IMR-90 (cell line): ENCODE measurements at regions not wholly inside any gene's neighbourhood (a gene's known extent, or its start where the extent isn't known, plus 50 kb on each side); places are given as distances from the start of the nearest gene placed in this dataset.

ENCODE experiments used
- ATAC-seq: fragments of 200-7000 bp; cut with Tn5 transposase; 2 replicates; pipeline ENCODE4 v1.9.1; 2020; ENCODE audit warnings: low read depth, mild to moderate bottlenecking, moderate library complexity
- BruUV-seq: library from RNA; stranded (reverse); fragments of 400-500 nt; replicated peaks from 2 replicates; lab custom pipeline; 2021; lab: Mats Ljungman, UMichigan
- CTCF ChIA-PET: fragments of 300-600 bp; formaldehyde crosslinking; extraction: SDS; loops from one replicate; lab custom pipeline; 2021; ENCODE audit warnings: antibody characterized with exemption; lab: Yijun Ruan, JAX
- POLR2A ChIA-PET: fragments of 300-600 bp; sonication (Branson Sonifier 250); formaldehyde crosslinking; loops from one replicate; lab custom pipeline; 2022; ENCODE audit warnings: antibody characterized with exemption; ENCODE audit not compliant: unreplicated experiment; lab: Charles Lee
- DNase-seq: peaks from one replicate; pipeline ENCODE4 v3.0.0; 2013
- H2AFZ ChIP-seq: replicated peaks from 2 replicates; pipeline ENCODE3; 2013; ENCODE audit warnings: low read length, mild to moderate bottlenecking; ENCODE audit not compliant: poor library complexity
- H2AK5ac ChIP-seq: 2 replicates; pipeline ENCODE4 v1.6.1; 2013; ENCODE audit warnings: low read depth, low read length, inconsistent platforms
- H2AK9ac ChIP-seq: replicated peaks from 2 replicates; pipeline ENCODE3; 2013; ENCODE audit warnings: mild to moderate bottlenecking, low read depth, low read length, moderate library complexity; ENCODE audit not compliant: poor library complexity
- H2BK120ac ChIP-seq: 2 replicates; pipeline ENCODE4 v1.6.1; 2013; ENCODE audit warnings: low read depth, low read length, inconsistent platforms
- H2BK15ac ChIP-seq: 3 replicates; pipeline ENCODE4 v1.6.1; 2013; ENCODE audit warnings: low read depth, low read length, inconsistent platforms
- H2BK20ac ChIP-seq: 2 replicates; pipeline ENCODE4 v1.6.1; 2013; ENCODE audit warnings: low read depth, mild to moderate bottlenecking, inconsistent platforms, low read length, moderate library complexity
- H2BK5ac ChIP-seq: 2 replicates; pipeline ENCODE4 v1.6.1; 2013; ENCODE audit warnings: mild to moderate bottlenecking, low read depth, low read length, inconsistent platforms; ENCODE audit not compliant: poor library complexity, severe bottlenecking
- H3K14ac ChIP-seq: replicated peaks from 2 replicates; pipeline ENCODE4 v1.6.1; 2013; ENCODE audit warnings: low read depth, low read length, inconsistent platforms
- H3K18ac ChIP-seq: 2 replicates; pipeline ENCODE4 v1.6.1; 2013; ENCODE audit warnings: low read depth, low read length, control low read depth
- H3K23ac ChIP-seq: 2 replicates; pipeline ENCODE4 v1.6.1; 2013; ENCODE audit warnings: low read depth, low read length, inconsistent platforms
- H3K27ac ChIP-seq: 2 replicates; pipeline ENCODE4 v1.5.1; 2013; ENCODE audit warnings: mild to moderate bottlenecking, control low read depth, low read length; ENCODE audit not compliant: insufficient read depth
- H3K27me3 ChIP-seq: 2 replicates; pipeline ENCODE4 v1.6.1; 2013; ENCODE audit warnings: low read length; ENCODE audit not compliant: control insufficient read depth, insufficient read depth
- H3K36me3 ChIP-seq: 2 replicates; pipeline ENCODE4 v1.6.1; 2013; ENCODE audit warnings: low read length, mixed read lengths; ENCODE audit not compliant: control insufficient read depth, insufficient read depth
- H3K4ac ChIP-seq: 2 replicates; pipeline ENCODE4 v1.6.1; 2013; ENCODE audit warnings: low read depth, low read length, inconsistent platforms
- H3K4me1 ChIP-seq: 2 replicates; pipeline ENCODE4 v1.6.1; 2013; ENCODE audit warnings: low read length, mixed read lengths; ENCODE audit not compliant: control insufficient read depth, insufficient read depth
- H3K4me2 ChIP-seq: 2 replicates; pipeline ENCODE4 v1.6.1; 2013; ENCODE audit warnings: low read depth, mild to moderate bottlenecking, control low read depth, low read length, moderate library complexity
- H3K4me3 ChIP-seq: 2 replicates; pipeline ENCODE4 v1.5.1; 2013; ENCODE audit warnings: low read depth, mild to moderate bottlenecking, control low read depth, low read length, moderate library complexity; ENCODE audit not compliant: insufficient read depth
- H3K56ac ChIP-seq: 2 replicates; pipeline ENCODE4 v1.6.1; 2013; ENCODE audit warnings: low read length, inconsistent platforms; ENCODE audit not compliant: insufficient read depth; ENCODE audit errors: extremely low read depth
- H3K79me1 ChIP-seq, 2 experiments: 2 replicates each; pipeline ENCODE4 v1.6.1; 2013; ENCODE audit warnings: low read length in 2 of 2, inconsistent platforms in 1 of 2, low read depth in 1 of 2
- H3K9ac ChIP-seq: 2 replicates; pipeline ENCODE4 v1.6.1; 2013; ENCODE audit warnings: low read depth, low read length, control low read depth
- H3K9me1 ChIP-seq: 2 replicates; pipeline ENCODE4 v1.6.1; 2013; ENCODE audit warnings: low read length, inconsistent platforms; ENCODE audit not compliant: insufficient read depth
- H3K9me3 ChIP-seq: 2 replicates; pipeline ENCODE4 v1.6.1; 2013; ENCODE audit warnings: low read length; ENCODE audit not compliant: control insufficient read depth, insufficient read depth
- H4K20me1 ChIP-seq: 2 replicates; pipeline ENCODE4 v1.6.1; 2013; ENCODE audit warnings: low read length, inconsistent platforms; ENCODE audit not compliant: insufficient read depth
- H4K5ac ChIP-seq: 2 replicates; pipeline ENCODE4 v1.6.1; 2013; ENCODE audit warnings: mild to moderate bottlenecking, low read depth, low read length, control low read depth
- H4K8ac ChIP-seq, 2 experiments: 2 replicates each; pipeline ENCODE4 v1.6.1; 2013; ENCODE audit warnings: low read depth in 2 of 2, low read length in 2 of 2, control low read depth in 1 of 2, inconsistent platforms in 1 of 2
- H4K91ac ChIP-seq: 2 replicates; pipeline ENCODE4 v1.6.1; 2013; ENCODE audit warnings: low read depth, low read length, inconsistent platforms; ENCODE audit not compliant: insufficient read depth
- CEBPB ChIP-seq: IDR thresholded peaks from 2 replicates; pipeline ENCODE4 v1.6.1; 2012; ENCODE audit warnings: low read depth, low read length, improper control_type of control experiment
- MAZ ChIP-seq: IDR thresholded peaks from 2 replicates; pipeline ENCODE4 v1.6.1; 2012; ENCODE audit warnings: low read depth, mild to moderate bottlenecking, low read length, improper control_type of control experiment, moderate library complexity, borderline replicate concordance
- RCOR1 ChIP-seq: IDR thresholded peaks from 2 replicates; pipeline ENCODE4 v1.6.1; 2012; ENCODE audit warnings: mild to moderate bottlenecking, low read length, improper control_type of control experiment; ENCODE audit not compliant: insufficient replicate concordance
- RFX5 ChIP-seq: IDR thresholded peaks from 2 replicates; pipeline ENCODE4 v1.8.0; 2012; ENCODE audit warnings: low read depth, mild to moderate bottlenecking, low read length, moderate library complexity
- WGBS, 2 experiments: methylation state at CpG; one replicate each; pipeline versions ENCODE4 v1.1.5 to v1.1.7; 2013; ENCODE audit warnings: missing lambda C conversion rate in 2 of 2; ENCODE audit not compliant: insufficient read length in 1 of 2; ENCODE audit errors: extremely low coverage in 2 of 2; 5-methylcytosine and 5-hydroxymethylcytosine counted together
- dilution Hi-C: fragments of 300-500 bp; cut with HindIII; formaldehyde crosslinking; loops from one replicate; pipeline ENCODE4 v1.14.3; 2018; ENCODE audit warnings: low sequenced_read_pairs; ENCODE audit not compliant: unreplicated experiment
- in situ Hi-C: fragments of 300-500 bp; cut with MboI; formaldehyde crosslinking; loops from 3 replicates; pipeline ENCODE4 v1.14.3; 2019; ENCODE audit warnings: low sequenced_read_pairs, inconsistent platforms, mixed read lengths
- intact Hi-C: fragments of 100-400 bp; cut with micrococcal nuclease; formaldehyde crosslinking; loops from 2 replicates; pipeline ENCODE4 v1.10.0; 2022

- no peak overlapping the region for H3K4me3 ChIP-seq
- no peaks in the 10 kb centered on the region for H3K27me3 ChIP-seq
- H2BK20ac ChIP-seq, result no peak overlapping the region
- no peaks in the 10 kb centered on the region for H3K9me1 ChIP-seq
- no peak overlapping the region for H3K9ac ChIP-seq
- no peak overlapping the region for H4K5ac ChIP-seq
- no peak for TF ChIP-seq CEBPB
- no peak for TF ChIP-seq RFX5
- no peak for TF ChIP-seq MAZ
- TF ChIP-seq RCOR1, result no peak
- in situ Hi-C loops, result no loop called here
- no peaks in the 10 kb centered on the region for H3K36me3 ChIP-seq
- no peak overlapping the region for H3K56ac ChIP-seq
- peaks cover 3% of the 10 kb centered on the region; the same call in 1 of the 2 replicates for H3K9me3 ChIP-seq
- no peaks in the 10 kb centered on the region for H3K79me1 ChIP-seq
- no peak overlapping the region for H2BK5ac ChIP-seq
- dilution Hi-C loops, result no loop called here
- H2BK120ac ChIP-seq, result no peak overlapping the region
- WGBS, 2 experiments, result no CpG with 5 or more reads among the region's 1 CpG
- H4K8ac ChIP-seq, result no peak overlapping the region
- POLR2A ChIA-PET, result no interaction called here
- no peak overlapping the region for H3K23ac ChIP-seq
- no peak overlapping the region for H4K91ac ChIP-seq
- no peak overlapping the region for H3K4ac ChIP-seq
- ATAC-seq, result no peak
- H2AK5ac ChIP-seq, result no peak overlapping the region
- no peaks in the 10 kb centered on the region for H3K4me1 ChIP-seq
- intact Hi-C loops, result no loop called here
- H3K18ac ChIP-seq, result no peak overlapping the region
- no peak overlapping the region for H2AK9ac ChIP-seq
- no peak overlapping the region for H3K14ac ChIP-seq
- H2AFZ ChIP-seq, result no peak overlapping the region
- no peak for DNase-seq
- no TSS peak for BruUV-seq
- no peak overlapping the region for H3K4me2 ChIP-seq
- H3K27ac ChIP-seq, result no peak overlapping the region
- H2BK15ac ChIP-seq, result no peak overlapping the region
- no peaks in the 10 kb centered on the region for H4K20me1 ChIP-seq
- CTCF ChIA-PET, result no interaction called here
Observed at GRCh38 chr18:30378097-30378496, 664.4 kb downstream of the DSC3 start.
